ENCODE measurements at regions not wholly inside any gene's neighbourhood (a gene's known extent, or its start where the extent isn't known, plus 50 kb on each side); places are given as distances from the start of the nearest gene placed in this dataset.
"Not testable (repeated sequence)": the region's sequence is repeated elsewhere in the genome, so short reads cannot be mapped to it uniquely, and the experiment has no call there.

DNA sequence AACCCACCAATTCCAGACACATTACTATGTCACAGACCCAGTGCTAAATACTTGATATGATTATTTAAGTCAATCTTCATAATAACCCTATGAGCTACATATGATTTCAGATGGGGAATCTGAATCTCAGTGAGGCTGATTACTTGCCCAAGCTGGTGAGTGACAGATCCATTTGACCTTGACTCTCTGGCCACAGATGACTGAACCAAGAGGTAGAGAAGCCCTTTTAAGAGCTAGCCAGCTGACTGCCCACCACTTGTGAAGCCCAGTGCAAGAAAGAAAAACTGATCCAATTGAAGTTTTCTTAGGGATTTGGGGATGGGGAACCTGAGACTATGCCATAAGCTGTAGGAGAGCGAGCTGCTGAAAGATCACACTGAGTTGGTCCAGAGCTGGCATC lies 124.7 kb upstream of the SPATA12 start:
- CTCF ChIA-PET: no interaction called here
- no peaks in the 10 kb centered on the region for H3K9me2 ChIP-seq (ENCODE audit: insufficient read depth)
- no peaks in the 10 kb centered on the region for H3K79me2 ChIP-seq (ENCODE audit: low read depth)
- no peaks in the 10 kb centered on the region for H3K4me1 ChIP-seq (replicated peaks; ENCODE audit: insufficient read depth)
- no peak overlapping the region for H2AFZ ChIP-seq
- POLR2A ChIA-PET (ENCODE audit: unreplicated experiment): interaction anchor here (0.6 to 0.7 kb wide), 2 partner anchors 18 to 260 kb away, joined by 3 to 5 read pairs; no protein-coding TSS in a partner anchor
- H3K36me3 ChIP-seq (ENCODE audit: low read depth): no peaks in the 10 kb centered on the region
- H3K4me2 ChIP-seq: no peak overlapping the region
- H4K20me1 ChIP-seq (ENCODE audit: insufficient read depth): no peaks in the 10 kb centered on the region
- no peaks in the 10 kb centered on the region for H3K9me3 ChIP-seq (ENCODE audit: insufficient read depth, low read depth)
- DNase-seq: no peak
- intact Hi-C loops (cut with micrococcal nuclease; ENCODE audit: unreplicated experiment): no loop called here
- BruUV-seq (replicated peaks): no TSS peak
- no peak overlapping the region for H3K27ac ChIP-seq
- no peaks in the 10 kb centered on the region for H3K27me3 ChIP-seq (ENCODE audit: insufficient read depth, low read depth)
- no peak overlapping the region for H3K4me3 ChIP-seq
- H3F3A ChIP-seq (ENCODE audit: insufficient read depth, low read depth): no peaks in the 10 kb centered on the region
- TF ChIP-seq CTCF (conservative IDR thresholded peaks at IDR 0.05) (no peak), EZH2 (IDR thresholded peaks at IDR 0.05; ENCODE audit: low read depth) (no peak)

DNA sequence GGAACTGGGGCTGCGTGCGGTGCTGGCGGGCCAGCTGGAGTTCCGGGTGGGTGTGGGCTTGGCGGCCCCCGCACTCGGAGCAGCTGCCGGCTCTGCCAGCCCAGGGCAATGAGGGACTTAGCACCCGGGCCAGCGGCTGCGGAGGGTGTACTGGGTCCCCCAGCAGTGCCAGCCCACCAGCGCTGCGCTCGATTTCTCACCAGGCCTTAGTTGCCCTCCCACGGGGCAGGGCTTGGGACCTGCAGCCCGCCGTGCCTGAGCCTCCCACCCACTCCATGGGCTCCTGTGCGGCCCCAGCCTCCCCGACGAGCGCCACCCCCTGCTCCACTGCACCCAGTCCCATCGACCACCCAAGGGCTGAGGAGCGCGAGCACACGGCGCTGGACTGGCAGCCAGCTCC lies 126.0 kb upstream of the SPATA12 start:
- H3K4me3 ChIP-seq; H3K27ac ChIP-seq; H3K36me3 ChIP-seq (ENCODE audit: low read depth); POLR2A ChIA-PET (ENCODE audit: unreplicated experiment); H3K4me2 ChIP-seq; H3K79me2 ChIP-seq (ENCODE audit: low read depth); CTCF ChIA-PET; H3F3A ChIP-seq (ENCODE audit: insufficient read depth, low read depth); H3K9me2 ChIP-seq (ENCODE audit: insufficient read depth); H3K4me1 ChIP-seq (replicated peaks; ENCODE audit: insufficient read depth); DNase-seq; intact Hi-C loops (cut with micrococcal nuclease; ENCODE audit: unreplicated experiment); H2AFZ ChIP-seq; H3K27me3 ChIP-seq (ENCODE audit: insufficient read depth, low read depth); H3K9me3 ChIP-seq (ENCODE audit: insufficient read depth, low read depth); BruUV-seq (replicated peaks); H4K20me1 ChIP-seq (ENCODE audit: insufficient read depth): not testable (repeated sequence)

DNA sequence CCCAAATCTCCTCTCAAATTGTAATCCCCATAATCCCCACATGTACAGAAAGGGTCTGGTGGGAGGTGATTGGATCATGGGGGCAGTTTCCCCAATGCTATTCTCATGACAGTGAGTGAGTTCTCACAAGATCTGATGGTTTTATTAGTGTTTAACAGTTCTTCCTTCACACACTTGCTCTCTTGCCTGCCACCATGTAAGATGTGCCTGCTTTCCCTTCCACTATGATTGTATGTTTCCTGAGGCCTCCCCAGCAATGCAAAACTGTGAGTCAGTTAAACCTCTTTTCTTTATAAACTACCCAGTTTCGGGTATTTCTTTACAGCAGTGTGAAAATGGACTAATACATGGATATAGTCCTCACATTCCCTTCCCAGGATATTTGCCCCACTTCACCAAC lies 126.7 kb upstream of the SPATA12 start:
- no peaks in the 10 kb centered on the region for H3K27me3 ChIP-seq (ENCODE audit: insufficient read depth, low read depth)
- DNase-seq: no peak
- intact Hi-C loops (cut with micrococcal nuclease; ENCODE audit: unreplicated experiment): no loop called here
- no peak overlapping the region for H3K4me2 ChIP-seq
- no peaks in the 10 kb centered on the region for H3K9me3 ChIP-seq (ENCODE audit: insufficient read depth, low read depth)
- BruUV-seq (replicated peaks): no TSS peak
- H3K4me1 ChIP-seq (replicated peaks; ENCODE audit: insufficient read depth): peaks cover under 1% of the 10 kb centered on the region; the same call in 1 of the 2 replicates
- H3K9me2 ChIP-seq (ENCODE audit: insufficient read depth): no peaks in the 10 kb centered on the region
- no peak for TF ChIP-seq EZH2 (IDR thresholded peaks at IDR 0.05; ENCODE audit: low read depth)
- no peak for TF ChIP-seq CTCF (conservative IDR thresholded peaks at IDR 0.05)
- H4K20me1 ChIP-seq (ENCODE audit: insufficient read depth): no peaks in the 10 kb centered on the region
- H3K4me3 ChIP-seq: no peak overlapping the region
- H3K36me3 ChIP-seq (ENCODE audit: low read depth): no peaks in the 10 kb centered on the region
- POLR2A ChIA-PET (ENCODE audit: unreplicated experiment): no interaction called here
- CTCF ChIA-PET: interaction anchor here (0.7 kb wide), 1 partner anchor 11 kb away, joined by 5 read pairs; no protein-coding TSS in a partner anchor
- H3K79me2 ChIP-seq (ENCODE audit: low read depth): no peaks in the 10 kb centered on the region
- H2AFZ ChIP-seq: no peak overlapping the region
- no peaks in the 10 kb centered on the region for H3F3A ChIP-seq (ENCODE audit: insufficient read depth, low read depth)
- H3K27ac ChIP-seq: no peak overlapping the region

- Histone ChIP-seq H3K9me3 (ENCODE audit: insufficient read depth, low read depth) (no peaks in the 10 kb centered on the region), H3K27me3 (ENCODE audit: insufficient read depth, low read depth) (no peaks in the 10 kb centered on the region), H3K4me2 (no peak overlapping the region), H3K36me3 (ENCODE audit: low read depth) (no peaks in the 10 kb centered on the region), H3K9me2 (ENCODE audit: insufficient read depth) (no peaks in the 10 kb centered on the region), H3K4me3 (no peak overlapping the region), H3K4me1 (replicated peaks; ENCODE audit: insufficient read depth) (peaks cover 6% of the 10 kb centered on the region; the same call in 1 of the 2 replicates), H3K79me2 (ENCODE audit: low read depth) (no peaks in the 10 kb centered on the region), H4K20me1 (ENCODE audit: insufficient read depth) (no peaks in the 10 kb centered on the region), H3K27ac (no peak overlapping the region), H3F3A (ENCODE audit: insufficient read depth, low read depth) (no peaks in the 10 kb centered on the region), H2AFZ (no peak overlapping the region)
- no peak for DNase-seq
- ChIA-PET CTCF (no interaction called here), POLR2A (ENCODE audit: unreplicated experiment) (no interaction called here)
- TF ChIP-seq EZH2 (IDR thresholded peaks at IDR 0.05; ENCODE audit: low read depth) (no peak), CTCF (conservative IDR thresholded peaks at IDR 0.05) (no peak)
- intact Hi-C loops (cut with micrococcal nuclease; ENCODE audit: unreplicated experiment): no loop called here
- BruUV-seq (replicated peaks): no TSS peak
Observed at GRCh38 chr3:56932866-56933265, 127.6 kb upstream of the SPATA12 start.
